ENCODE measurements at regions not wholly inside any gene's neighbourhood (a gene's known extent, or its start where the extent isn't known, plus 50 kb on each side); places are given as distances from the start of the nearest gene placed in this dataset.

- TF ChIP-seq, protein P1, sequence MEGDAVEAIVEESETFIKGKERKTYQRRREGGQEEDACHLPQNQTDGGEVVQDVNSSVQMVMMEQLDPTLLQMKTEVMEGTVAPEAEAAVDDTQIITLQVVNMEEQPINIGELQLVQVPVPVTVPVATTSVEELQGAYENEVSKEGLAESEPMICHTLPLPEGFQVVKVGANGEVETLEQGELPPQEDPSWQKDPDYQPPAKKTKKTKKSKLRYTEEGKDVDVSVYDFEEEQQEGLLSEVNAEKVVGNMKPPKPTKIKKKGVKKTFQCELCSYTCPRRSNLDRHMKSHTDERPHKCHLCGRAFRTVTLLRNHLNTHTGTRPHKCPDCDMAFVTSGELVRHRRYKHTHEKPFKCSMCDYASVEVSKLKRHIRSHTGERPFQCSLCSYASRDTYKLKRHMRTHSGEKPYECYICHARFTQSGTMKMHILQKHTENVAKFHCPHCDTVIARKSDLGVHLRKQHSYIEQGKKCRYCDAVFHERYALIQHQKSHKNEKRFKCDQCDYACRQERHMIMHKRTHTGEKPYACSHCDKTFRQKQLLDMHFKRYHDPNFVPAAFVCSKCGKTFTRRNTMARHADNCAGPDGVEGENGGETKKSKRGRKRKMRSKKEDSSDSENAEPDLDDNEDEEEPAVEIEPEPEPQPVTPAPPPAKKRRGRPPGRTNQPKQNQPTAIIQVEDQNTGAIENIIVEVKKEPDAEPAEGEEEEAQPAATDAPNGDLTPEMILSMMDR (IDR thresholded peaks at IDR 0.05; ENCODE audit: insufficient read depth, low read depth, low read length): no peak
- no peaks in the 10 kb centered on the region for H3K36me3 ChIP-seq (ENCODE audit: control insufficient read depth, insufficient read depth, low read length)
- ChIA-PET POLR2A (no interaction called here), CTCF (interaction anchor here (1.0 to 1.3 kb wide), 2 partner anchors 9 to 27 kb away, joined by 3 read pairs; no protein-coding TSS in a partner anchor)
- DNase-seq (ENCODE audit: low read depth): no peak
- no peak overlapping the region for H3K4me3 ChIP-seq (ENCODE audit: low read depth, low read length)
- no peaks in the 10 kb centered on the region for H3K27me3 ChIP-seq (ENCODE audit: control insufficient read depth, insufficient read depth, low read length)
Measured at GRCh38 chr15:62899090-62899493, 143.5 kb upstream of the TPM1 start.

DNA sequence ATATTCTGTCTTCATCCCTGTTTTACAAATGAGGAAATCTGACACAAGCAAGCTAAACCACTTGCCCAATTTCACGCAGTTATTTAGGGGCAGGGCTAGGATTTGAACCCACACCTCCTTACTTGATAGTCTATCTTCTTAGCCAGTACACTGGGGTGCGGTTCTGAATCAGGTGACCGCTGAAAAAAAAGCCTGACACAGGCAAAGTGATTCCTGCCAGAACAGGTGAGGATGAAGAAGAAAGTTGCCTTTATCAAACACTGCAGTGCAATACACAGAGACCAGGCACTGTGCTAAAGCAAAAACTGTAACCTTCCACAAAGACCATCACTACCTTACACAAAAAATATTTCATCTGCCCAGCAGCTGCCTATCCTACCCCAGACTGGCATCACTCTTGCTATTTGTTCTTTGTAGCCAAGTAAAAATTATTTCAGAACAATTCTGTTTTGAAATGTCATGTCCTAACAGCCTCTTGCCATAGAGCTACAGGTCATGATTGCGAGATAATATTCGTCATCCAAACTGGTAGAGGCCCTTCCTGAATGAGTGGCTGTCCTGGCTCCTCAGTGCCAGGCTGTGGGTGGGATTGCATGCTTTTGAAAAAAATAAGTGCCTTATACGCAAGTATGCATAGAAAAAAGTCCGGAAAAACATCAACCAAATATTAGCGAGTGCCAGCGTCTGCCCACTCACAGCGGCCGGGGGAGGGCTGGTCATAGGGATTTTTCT is 142.3 kb upstream of the TPM1 start:
- no peaks in the 10 kb centered on the region for H3K36me3 ChIP-seq (ENCODE audit: control insufficient read depth, insufficient read depth, low read length)
- no peaks in the 10 kb centered on the region for H3K27me3 ChIP-seq (ENCODE audit: control insufficient read depth, insufficient read depth, low read length)
- no peak overlapping the region for H3K4me3 ChIP-seq (ENCODE audit: low read depth, low read length)
- TF ChIP-seq, protein P1 (IDR thresholded peaks at IDR 0.05; ENCODE audit: insufficient read depth, low read depth, low read length): no peak
- POLR2A ChIA-PET: no interaction called here
- no peak for DNase-seq (ENCODE audit: low read depth)
- CTCF ChIA-PET: interaction anchor here (0.7 to 1.3 kb wide), 3 partner anchors 8 to 26 kb away, joined by 3 read pairs; no protein-coding TSS in a partner anchor

DNA sequence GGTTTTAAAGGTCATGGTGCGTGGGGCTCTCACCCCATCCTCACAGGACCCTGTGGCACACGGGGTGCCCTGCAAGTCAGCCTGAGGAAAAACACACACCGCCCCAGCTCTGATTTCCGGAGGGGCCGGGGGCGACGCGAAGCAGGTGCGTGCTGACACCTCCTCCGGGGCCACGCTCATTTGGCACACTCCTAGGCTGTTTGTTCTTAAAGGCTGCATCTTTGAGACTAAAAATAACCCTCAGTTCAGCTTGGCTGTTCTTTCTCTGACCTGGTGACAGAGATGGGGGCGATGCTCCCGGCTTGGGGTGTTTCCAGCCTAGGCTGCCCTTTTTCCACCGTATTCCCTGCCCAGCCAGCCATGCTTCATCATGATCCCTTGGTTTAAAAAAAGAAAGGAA is 141.5 kb upstream of the TPM1 start:
- no peaks in the 10 kb centered on the region for H3K27me3 ChIP-seq (ENCODE audit: control insufficient read depth, insufficient read depth, low read length)
- H3K36me3 ChIP-seq (ENCODE audit: control insufficient read depth, insufficient read depth, low read length): no peaks in the 10 kb centered on the region
- no peak for DNase-seq (ENCODE audit: low read depth)
- ChIA-PET CTCF (interaction anchor here (0.8 to 1.2 kb wide), 3 partner anchors 11 to 77 kb away, joined by 3 to 4 read pairs (median 3); no protein-coding TSS in a partner anchor), POLR2A (no interaction called here)
- TF ChIP-seq, protein P1 (IDR thresholded peaks at IDR 0.05; ENCODE audit: insufficient read depth, low read depth, low read length): no peak
- no peak overlapping the region for H3K4me3 ChIP-seq (ENCODE audit: low read depth, low read length)

DNA sequence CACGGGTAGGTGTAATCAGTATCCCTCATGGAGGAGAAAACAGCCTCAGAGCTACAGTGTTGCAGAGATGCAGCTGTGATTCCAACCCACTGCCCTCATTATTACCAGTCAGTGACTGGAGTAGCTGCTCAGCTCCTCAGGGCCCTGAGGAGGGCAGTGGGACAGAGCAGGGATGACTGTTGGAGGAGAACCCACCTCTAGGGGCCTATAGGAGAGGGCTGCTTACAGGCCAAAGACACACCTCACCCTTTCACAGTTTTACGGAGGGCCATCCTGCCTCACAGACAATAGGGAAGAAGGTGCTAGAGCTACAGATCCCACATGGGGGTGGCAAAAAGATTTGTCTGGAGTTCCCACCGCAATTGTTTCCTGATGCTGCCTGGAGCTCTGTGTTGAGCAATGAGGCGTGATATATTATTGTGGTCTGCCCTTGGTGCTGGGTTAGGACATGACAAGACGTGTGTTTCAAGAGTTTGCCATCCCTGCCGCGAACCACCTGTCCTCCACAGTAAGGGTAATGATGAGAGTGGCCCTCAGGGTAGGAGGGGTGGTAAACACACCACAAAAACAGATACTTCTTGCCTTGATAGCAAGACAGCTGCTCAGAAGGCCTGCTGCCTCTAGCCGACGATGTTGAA is 140.5 kb upstream of the TPM1 start:
- CTCF ChIA-PET: interaction anchor here (0.8 to 1.5 kb wide), 5 partner anchors 11 to 146 kb away, joined by 3 to 4 read pairs (median 3); no protein-coding TSS in a partner anchor
- no peaks in the 10 kb centered on the region for H3K36me3 ChIP-seq (ENCODE audit: control insufficient read depth, insufficient read depth, low read length)
- POLR2A ChIA-PET: no interaction called here
- H3K4me3 ChIP-seq (ENCODE audit: low read depth, low read length): no peak overlapping the region
- no peaks in the 10 kb centered on the region for H3K27me3 ChIP-seq (ENCODE audit: control insufficient read depth, insufficient read depth, low read length)
- TF ChIP-seq, protein P1 (IDR thresholded peaks at IDR 0.05; ENCODE audit: insufficient read depth, low read depth, low read length): no peak
- no peak for DNase-seq (ENCODE audit: low read depth)

DNA sequence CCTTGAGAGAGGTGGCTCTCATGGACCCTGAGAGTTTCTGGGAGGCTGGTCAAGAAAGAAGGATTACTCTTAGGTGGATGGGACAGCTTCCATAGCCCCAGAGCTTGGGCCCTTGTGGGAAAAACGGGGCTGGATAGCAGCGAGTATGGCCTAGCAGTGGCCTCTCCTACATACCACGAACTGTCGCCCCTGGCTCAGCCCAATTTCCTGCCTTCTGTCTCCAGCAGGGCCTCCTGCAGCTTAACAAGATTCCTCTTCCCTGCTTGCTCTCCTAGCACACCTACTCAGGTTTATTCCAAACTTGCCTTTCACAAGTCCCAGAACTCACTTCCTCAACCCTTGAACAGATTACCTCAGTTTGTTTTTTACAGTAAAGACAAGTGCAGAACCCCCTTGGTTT is 139.7 kb upstream of the TPM1 start:
- no peak for DNase-seq (ENCODE audit: low read depth)
- H3K27me3 ChIP-seq (ENCODE audit: control insufficient read depth, insufficient read depth, low read length): no peaks in the 10 kb centered on the region
- no peaks in the 10 kb centered on the region for H3K36me3 ChIP-seq (ENCODE audit: control insufficient read depth, insufficient read depth, low read length)
- H3K4me3 ChIP-seq (ENCODE audit: low read depth, low read length): no peak overlapping the region
- ChIA-PET POLR2A (no interaction called here), CTCF (interaction anchor here (0.7 to 1.5 kb wide), 3 partner anchors 14 to 155 kb away, joined by 3 read pairs; no protein-coding TSS in a partner anchor)
- TF ChIP-seq, protein P1 (IDR thresholded peaks at IDR 0.05; ENCODE audit: insufficient read depth, low read depth, low read length): no peak
